ENCODE measurements at regions not wholly inside any gene's neighbourhood (a gene's known extent, or its start where the extent isn't known, plus 50 kb on each side); places are given as distances from the start of the nearest gene placed in this dataset.

DNA sequence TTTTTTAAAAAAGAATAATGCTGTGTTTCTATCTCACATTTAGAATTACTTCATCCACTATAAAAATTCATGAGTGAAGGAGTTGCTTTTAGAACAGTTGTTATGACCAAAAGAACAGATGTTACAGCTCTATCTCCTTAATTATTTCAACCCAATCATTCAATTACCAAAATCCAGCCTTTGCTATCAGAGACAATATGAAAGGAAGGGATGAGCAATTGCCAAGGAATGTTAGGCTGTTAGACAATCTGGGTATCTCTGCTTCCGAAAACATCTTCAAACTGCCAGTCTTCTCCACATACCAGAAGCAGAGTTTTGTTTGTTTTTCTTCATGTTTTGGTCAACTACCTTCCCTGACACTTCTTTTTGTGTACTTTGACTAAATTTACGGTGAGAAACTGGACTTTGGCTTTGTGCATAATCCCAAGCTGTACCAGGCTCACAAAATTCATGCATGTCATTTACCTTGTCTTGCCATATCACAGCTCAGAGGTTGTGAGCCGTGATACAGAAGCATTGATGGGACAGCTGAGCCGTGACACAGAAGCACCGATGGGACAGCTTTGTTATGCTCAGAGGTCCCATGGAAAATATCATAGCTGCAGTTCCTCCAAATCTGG, 405.5 kb downstream of the KIF4B start:
- DNase-seq = no peak

DNA sequence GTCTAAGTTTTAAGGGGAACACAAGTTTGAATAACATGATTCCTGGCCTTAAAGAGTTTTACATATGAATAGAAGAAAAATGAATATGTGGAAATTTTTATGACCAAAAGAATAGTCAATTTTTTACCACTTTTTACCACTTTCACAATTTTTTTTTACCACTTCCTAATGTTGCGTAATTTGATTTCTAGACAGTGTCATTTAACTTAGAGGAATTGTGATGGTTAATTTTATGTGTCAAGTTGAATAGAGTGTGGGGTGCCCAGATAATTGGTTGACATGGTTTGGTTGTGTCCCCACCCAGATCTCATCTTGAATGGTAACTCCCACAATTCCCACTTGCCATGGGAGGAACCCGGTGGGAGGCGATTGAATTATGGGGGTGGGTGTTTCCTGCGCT, 416.6 kb downstream of the KIF4B start:
- DNase-seq = no peak

- no peak for DNase-seq
Measured at GRCh38 chr5:155434267-155434666, 420.7 kb downstream of the KIF4B start.

- DNase-seq = no peak
Measured at GRCh38 chr5:155434681-155435080, 421.1 kb downstream of the KIF4B start.

- DNase-seq = no peak
Measured at GRCh38 chr5:155441849-155442248, 428.3 kb downstream of the KIF4B start.

DNA sequence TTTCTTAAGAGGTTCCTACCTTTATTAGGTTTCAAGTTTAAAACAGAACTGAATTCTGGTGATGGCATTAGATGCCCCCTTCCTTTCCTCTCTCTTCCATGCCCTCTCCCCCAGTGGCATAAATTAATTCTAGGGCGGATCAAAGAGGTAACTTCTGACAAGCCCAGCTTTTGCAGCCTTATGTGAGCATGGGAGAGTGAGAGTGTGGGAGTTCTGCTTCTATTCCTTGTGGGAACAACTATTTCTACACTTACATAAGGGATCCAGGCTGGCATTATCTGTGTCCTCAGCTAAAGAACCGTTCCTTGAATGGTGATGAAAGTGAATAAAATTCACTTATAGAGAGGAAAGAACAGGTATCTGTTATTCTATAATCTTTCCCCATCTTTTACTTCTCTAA, 437.6 kb downstream of the KIF4B start:
- no peak for DNase-seq

- DNase-seq = no peak
Measured at GRCh38 chr5:155455791-155456514, 442.4 kb downstream of the KIF4B start.

DNA sequence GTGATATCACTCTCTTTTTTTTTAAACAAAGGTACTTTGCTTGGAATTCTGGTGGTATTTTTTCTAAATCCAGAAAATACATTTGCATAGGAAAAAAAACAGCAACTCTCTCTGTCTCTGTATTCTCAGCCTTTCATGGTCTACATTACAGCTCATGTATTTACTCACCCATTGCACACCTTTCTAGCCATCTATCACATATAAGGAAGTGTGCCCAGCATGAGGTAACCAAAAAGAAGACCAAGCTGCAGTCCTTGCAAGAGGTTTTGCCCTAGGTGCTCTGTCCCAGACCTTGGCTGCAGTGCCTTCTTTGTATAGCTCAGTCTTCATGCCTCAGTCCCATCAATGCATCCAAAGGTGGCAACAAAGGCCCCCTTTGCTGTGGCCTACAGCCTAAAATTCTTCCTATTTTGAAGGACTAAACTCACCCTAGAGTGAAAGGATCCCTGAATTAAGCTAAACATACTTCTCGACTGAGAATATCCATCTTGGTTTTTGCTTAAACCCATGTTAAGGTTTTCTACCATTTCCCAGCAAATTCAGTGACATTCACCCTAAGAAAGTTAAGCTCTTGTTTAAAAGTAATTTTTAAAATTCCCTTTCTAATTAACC, 446.4 kb downstream of the KIF4B start:
- no peak for DNase-seq

DNA sequence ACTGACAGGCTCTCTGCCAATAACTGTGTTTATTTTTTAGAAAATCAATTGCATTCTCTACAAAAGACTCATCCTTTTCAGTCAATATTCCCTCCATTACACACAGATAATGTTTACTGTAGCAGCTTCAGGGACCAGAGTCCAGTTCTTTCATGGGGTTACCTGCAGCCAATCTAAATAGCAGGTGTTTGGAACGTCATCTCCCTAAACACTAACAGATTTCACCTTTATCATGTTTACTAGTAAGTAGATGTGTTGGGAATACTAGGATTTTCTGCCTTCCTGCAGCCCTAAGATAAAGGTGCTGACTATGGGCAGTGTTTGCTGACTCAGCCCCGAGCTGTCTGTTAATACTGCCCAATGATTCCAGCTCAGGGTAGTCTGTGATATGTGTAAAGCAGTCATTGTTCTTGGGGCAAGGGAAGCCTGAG, 447.0 kb downstream of the KIF4B start:
- no peak for DNase-seq

DNA sequence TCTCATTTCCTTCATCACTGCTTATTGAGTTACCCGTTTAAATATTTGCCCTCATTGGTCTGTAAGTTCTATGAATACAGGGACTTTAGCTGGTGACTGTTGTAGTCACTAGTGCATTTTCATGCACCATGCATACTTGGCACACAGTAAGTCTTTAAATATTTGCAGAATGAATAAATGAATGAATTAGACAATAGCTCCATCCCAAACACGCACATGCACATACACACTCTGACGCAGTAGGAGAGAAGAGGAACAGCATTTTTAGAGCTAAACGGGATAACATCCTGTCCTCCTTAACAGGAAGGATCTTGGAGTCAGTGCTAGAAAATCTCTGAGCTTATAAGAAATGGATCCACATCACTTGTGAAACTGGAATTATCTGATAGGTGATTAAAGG, 447.7 kb downstream of the KIF4B start:
- no peak for DNase-seq

GRCh38 chr5:155466851-155467250, 453.3 kb downstream of the KIF4B start:
- no peak for DNase-seq

- no peak for DNase-seq
Measured at GRCh38 chr5:155471027-155471426, 457.5 kb downstream of the KIF4B start.

DNA sequence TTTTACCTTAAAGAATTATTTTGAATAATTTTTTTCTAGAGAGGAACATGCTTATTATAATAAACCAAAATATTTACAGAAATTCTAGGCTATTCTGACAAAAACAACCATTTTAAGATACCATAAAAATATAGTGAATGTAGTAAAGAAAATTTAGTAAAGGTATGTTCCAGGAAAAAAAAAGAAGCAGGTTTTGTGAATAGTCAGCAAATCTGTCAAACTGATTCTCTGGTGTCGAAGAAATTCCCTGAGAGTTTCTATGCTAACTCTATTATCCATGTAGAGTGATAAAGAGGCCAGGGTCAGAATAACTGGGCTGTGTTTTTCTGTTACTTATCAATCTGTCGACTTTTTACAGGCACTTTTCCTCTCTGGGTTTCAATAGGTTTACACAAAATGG, 459.2 kb downstream of the KIF4B start:
- no peak for DNase-seq

DNA sequence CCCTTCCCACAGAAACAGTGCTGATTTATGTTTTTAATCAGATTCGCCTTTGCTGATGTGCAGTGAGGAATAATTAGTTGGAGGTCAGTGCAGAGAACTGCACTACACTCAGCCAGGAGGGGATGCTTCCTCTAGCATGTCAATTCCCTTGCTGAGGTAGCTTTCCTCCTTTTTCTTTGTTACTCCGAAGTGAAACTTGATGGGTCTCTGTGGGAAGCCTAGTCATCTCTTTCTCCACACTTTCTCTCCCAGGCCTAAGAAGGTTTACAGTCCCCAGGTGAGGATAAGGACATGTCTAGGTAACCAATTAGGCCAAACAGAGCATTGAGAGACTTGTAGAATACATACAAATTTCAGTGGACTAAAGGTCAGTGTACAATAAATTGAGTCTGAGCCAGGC, 461.8 kb downstream of the KIF4B start:
- DNase-seq = no peak

DNA sequence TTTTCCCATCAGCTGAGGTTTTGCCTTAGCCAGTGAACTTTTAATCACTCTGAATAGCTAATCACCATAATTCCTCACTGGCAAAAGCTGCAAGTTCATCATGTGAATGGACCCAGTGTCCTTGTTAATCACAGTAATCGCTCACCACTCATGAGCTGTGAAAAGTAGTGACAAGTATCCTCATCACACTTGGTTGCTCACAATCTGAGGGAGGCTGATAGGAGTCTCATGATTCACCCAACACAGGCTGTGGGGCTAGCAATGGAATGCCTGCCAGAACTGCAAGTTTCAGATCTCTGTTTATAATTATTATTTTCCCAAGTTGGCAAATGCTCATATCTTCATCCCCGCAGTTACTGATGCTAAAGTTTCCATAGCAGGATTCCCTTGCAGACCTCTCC, 467.2 kb downstream of the KIF4B start:
- DNase-seq = no peak

GRCh38 chr5:155481182-155481581, 467.6 kb downstream of the KIF4B start:
- DNase-seq = no peak

- DNase-seq = no peak
Measured at GRCh38 chr5:155482428-155482827, 468.9 kb downstream of the KIF4B start.

- no peak for DNase-seq
Measured at GRCh38 chr5:155485386-155485785, 471.8 kb downstream of the KIF4B start.

DNA sequence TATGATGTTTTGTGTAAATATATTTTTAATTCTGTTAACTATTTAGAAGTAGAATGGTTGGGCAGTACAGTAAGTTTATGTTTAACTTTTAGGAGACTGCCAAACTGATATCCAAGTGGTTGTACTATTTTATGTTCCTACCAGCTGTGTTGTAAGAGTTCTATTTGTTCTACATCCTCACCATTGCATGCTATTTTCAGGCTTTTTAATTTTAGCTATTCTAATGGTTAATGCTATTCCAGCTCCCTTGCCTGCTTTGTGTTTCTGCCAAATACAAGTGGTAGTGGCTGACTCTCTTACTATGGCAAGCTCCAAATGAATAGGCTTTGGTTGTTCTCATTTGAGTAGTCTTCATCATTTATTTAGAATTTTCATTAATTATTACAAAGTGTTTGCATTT, 476.4 kb downstream of the KIF4B start:
- no peak for DNase-seq

DNA sequence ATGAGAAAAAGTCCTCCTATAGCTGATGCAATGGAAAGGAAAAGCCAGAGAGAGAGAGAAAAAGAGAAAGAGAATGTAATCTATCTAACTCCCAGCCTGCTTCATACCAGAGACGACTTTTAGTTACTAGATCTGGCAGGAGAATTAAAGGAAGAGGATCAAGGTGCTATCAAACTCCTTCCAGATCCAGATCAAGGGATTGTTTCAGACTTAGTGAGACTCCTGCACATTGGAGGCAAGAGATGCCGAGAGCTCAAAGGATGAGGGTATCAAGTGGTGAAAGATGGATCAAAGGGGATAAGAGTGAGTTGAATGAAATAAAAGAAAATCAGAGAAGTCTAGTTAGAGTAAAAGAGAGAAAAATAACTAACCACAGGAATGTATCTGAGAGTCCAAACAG, 478.6 kb downstream of the KIF4B start:
- no peak for DNase-seq

GRCh38 chr5:155504606-155505005, 491.1 kb downstream of the KIF4B start:
- DNase-seq = no peak

DNA sequence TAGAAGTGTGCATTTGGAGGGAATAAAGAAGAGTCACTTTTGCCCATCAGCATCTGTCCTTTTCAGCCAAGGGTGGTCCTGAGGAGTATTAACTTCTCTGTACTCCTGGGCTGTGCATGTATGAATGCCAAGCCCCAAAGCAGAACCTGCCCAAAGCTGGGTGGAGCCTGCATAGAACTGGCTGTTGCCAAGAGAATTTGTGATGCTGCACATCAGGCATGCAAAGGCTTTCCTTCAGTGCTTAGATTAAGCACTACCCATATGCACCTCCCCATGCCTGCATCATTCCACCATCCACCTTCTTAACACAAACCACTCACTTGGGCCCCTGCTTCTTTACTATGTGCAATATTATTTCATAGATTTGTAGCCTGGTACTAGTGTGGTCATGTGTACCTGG, 493.8 kb downstream of the KIF4B start:
- DNase-seq = no peak

- no peak for DNase-seq
Measured at GRCh38 chr5:155508673-155509072, 495.1 kb downstream of the KIF4B start.

- no peak for DNase-seq
Measured at GRCh38 chr5:155512329-155512728, 498.8 kb downstream of the KIF4B start.

All from NK-92 treated with Interleukin-12 subunit alpha and Interleukin-12 subunit beta, amount 100 ng/mL, for 24 hours (cell line).